ENCODE measurements at regions not wholly inside any gene's neighbourhood (a gene's known extent, or its start where the extent isn't known, plus 50 kb on each side); places are given as distances from the start of the nearest gene placed in this dataset.
"Not testable (repeated sequence)": the region's sequence is repeated elsewhere in the genome, so short reads cannot be mapped to it uniquely, and the experiment has no call there.

- DNase-seq = no peak
Measured at GRCh38 chr3:30440147-30440604, 166.2 kb upstream of the TGFBR2 start.

- DNase-seq = no peak
Measured at GRCh38 chr3:30440880-30441279, 165.5 kb upstream of the TGFBR2 start.

GRCh38 chr3:30443756-30444673 lies 162.4 kb upstream of the TGFBR2 start:
- no peak for DNase-seq

GRCh38 chr3:30448450-30449289 lies 157.7 kb upstream of the TGFBR2 start:
- DNase-seq = no peak

GRCh38 chr3:30449290-30449632 lies 157.1 kb upstream of the TGFBR2 start:
- DNase-seq = no peak

- no peak for DNase-seq
Measured at GRCh38 chr3:30452446-30452845, 154.0 kb upstream of the TGFBR2 start.

GRCh38 chr3:30453360-30454039 lies 152.9 kb upstream of the TGFBR2 start:
- DNase-seq = no peak

GRCh38 chr3:30454636-30455035 lies 151.8 kb upstream of the TGFBR2 start:
- no peak for DNase-seq

GRCh38 chr3:30455112-30455511 lies 151.3 kb upstream of the TGFBR2 start:
- DNase-seq = not testable (repeated sequence)

GRCh38 chr3:30455840-30456239 lies 150.6 kb upstream of the TGFBR2 start:
- DNase-seq = no peak

- DNase-seq = no peak
Measured at GRCh38 chr3:30456264-30456663, 150.1 kb upstream of the TGFBR2 start.

- DNase-seq = no peak
Measured at GRCh38 chr3:30457081-30457480, 149.3 kb upstream of the TGFBR2 start.

- no peak for DNase-seq
Measured at GRCh38 chr3:30457726-30458125, 148.7 kb upstream of the TGFBR2 start.

- DNase-seq = no peak
Measured at GRCh38 chr3:30458376-30459171, 147.8 kb upstream of the TGFBR2 start.

- DNase-seq = no peak
Measured at GRCh38 chr3:30461311-30461710, 145.1 kb upstream of the TGFBR2 start.

- DNase-seq = no peak
Measured at GRCh38 chr3:30462721-30463470, 143.5 kb upstream of the TGFBR2 start.

GRCh38 chr3:30464381-30464780 lies 142.0 kb upstream of the TGFBR2 start:
- DNase-seq = no peak

GRCh38 chr3:30465454-30465853 lies 140.9 kb upstream of the TGFBR2 start:
- no peak for DNase-seq

- DNase-seq = no peak
Measured at GRCh38 chr3:30467596-30468238, 138.7 kb upstream of the TGFBR2 start.

GRCh38 chr3:30469133-30469532 lies 137.3 kb upstream of the TGFBR2 start:
- DNase-seq = no peak

- DNase-seq = no peak
Measured at GRCh38 chr3:30470496-30470895, 135.9 kb upstream of the TGFBR2 start.

All from right kidney (tissue), 1 donor.